Epidermal melanocyte (primary cell): ENCODE measurements at regions not wholly inside any gene's neighbourhood (a gene's known extent, or its start where the extent isn't known, plus 50 kb on each side); places are given as distances from the start of the nearest gene placed in this dataset.

Source experiments
- DNase-seq: peaks from one replicate; pipeline ENCODE4 v3.0.0; 2011; ENCODE audit warnings: low spot score; ENCODE audit not compliant: insufficient read length

- DNase-seq, result no peak
These were observed 389.2 kb downstream of the SHANK2 start for GRCh38 chr11:70863186-70863585.

GRCh38 chr11:70863993-70864392, 388.4 kb downstream of the SHANK2 start:
- DNase-seq, result no peak

- no peak for DNase-seq
These were observed 387.0 kb downstream of the SHANK2 start for GRCh38 chr11:70865356-70865755.

- no peak for DNase-seq
These were observed 385.5 kb downstream of the SHANK2 start for GRCh38 chr11:70866834-70867233.

- no peak for DNase-seq
These were observed 384.9 kb downstream of the SHANK2 start for GRCh38 chr11:70867281-70868047.

GRCh38 chr11:70868341-70868885, 384.0 kb downstream of the SHANK2 start:
- DNase-seq, result no peak

GRCh38 chr11:70869054-70869453, 383.3 kb downstream of the SHANK2 start:
- DNase-seq, result no peak

GRCh38 chr11:70871881-70872280, 380.5 kb downstream of the SHANK2 start:
- no peak for DNase-seq

- no peak for DNase-seq
These were observed 380.1 kb downstream of the SHANK2 start for GRCh38 chr11:70872299-70872698.

GRCh38 chr11:70872955-70873735, 379.2 kb downstream of the SHANK2 start:
- DNase-seq, result no peak

GRCh38 chr11:70873736-70874412, 378.5 kb downstream of the SHANK2 start:
- no peak for DNase-seq

- no peak for DNase-seq
These were observed 375.7 kb downstream of the SHANK2 start for GRCh38 chr11:70876685-70877084.

GRCh38 chr11:70877151-70877550, 375.2 kb downstream of the SHANK2 start:
- DNase-seq, result no peak

GRCh38 chr11:70878366-70878765, 374.0 kb downstream of the SHANK2 start:
- no peak for DNase-seq

GRCh38 chr11:70879601-70880285, 372.6 kb downstream of the SHANK2 start:
- no peak for DNase-seq

GRCh38 chr11:70880416-70880815, 372.0 kb downstream of the SHANK2 start:
- no peak for DNase-seq

- DNase-seq, result no peak
These were observed 370.2 kb downstream of the SHANK2 start for GRCh38 chr11:70881948-70882715.

- DNase-seq, result no peak
These were observed 369.7 kb downstream of the SHANK2 start for GRCh38 chr11:70882716-70883085.

- no peak for DNase-seq
These were observed 368.9 kb downstream of the SHANK2 start for GRCh38 chr11:70883323-70883940.

- no peak for DNase-seq
These were observed 368.3 kb downstream of the SHANK2 start for GRCh38 chr11:70883973-70884623.
